ENCODE measurements at regions not wholly inside any gene's neighbourhood (a gene's known extent, or its start where the extent isn't known, plus 50 kb on each side); places are given as distances from the start of the nearest gene placed in this dataset.

DNA sequence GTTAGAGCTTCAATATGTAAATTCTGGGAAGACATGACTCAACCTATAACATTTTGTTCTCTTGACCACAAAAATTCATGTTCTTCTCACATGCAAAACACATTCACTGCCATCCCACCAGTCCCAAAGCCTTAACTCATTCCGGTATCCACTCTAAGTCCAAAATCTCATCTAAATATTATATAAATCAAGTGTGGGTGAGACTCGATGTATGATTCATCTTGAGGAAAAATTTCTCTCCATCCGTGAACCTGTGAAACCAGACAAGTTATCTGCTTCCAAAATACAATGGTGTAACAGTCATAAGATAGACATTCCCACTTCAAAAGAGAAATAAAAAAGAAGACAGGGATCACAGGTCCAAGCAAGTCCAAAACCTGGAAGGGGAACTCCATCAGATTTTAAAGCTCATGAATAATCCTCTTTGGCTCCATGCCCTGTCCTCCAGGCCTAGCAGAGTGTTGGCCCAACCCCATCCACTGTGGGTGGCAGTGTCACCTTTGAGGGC, 101.3 kb downstream of the RAD51AP2 start:
- TF ChIP-seq MYC (IDR thresholded peaks at IDR 0.05; ENCODE audit: low read depth, low read length) (no peak), POLR2A (IDR thresholded peaks at IDR 0.05; ENCODE audit: extremely low read depth, insufficient read length) (no peak)
- TF ChIP-seq, protein P1, sequence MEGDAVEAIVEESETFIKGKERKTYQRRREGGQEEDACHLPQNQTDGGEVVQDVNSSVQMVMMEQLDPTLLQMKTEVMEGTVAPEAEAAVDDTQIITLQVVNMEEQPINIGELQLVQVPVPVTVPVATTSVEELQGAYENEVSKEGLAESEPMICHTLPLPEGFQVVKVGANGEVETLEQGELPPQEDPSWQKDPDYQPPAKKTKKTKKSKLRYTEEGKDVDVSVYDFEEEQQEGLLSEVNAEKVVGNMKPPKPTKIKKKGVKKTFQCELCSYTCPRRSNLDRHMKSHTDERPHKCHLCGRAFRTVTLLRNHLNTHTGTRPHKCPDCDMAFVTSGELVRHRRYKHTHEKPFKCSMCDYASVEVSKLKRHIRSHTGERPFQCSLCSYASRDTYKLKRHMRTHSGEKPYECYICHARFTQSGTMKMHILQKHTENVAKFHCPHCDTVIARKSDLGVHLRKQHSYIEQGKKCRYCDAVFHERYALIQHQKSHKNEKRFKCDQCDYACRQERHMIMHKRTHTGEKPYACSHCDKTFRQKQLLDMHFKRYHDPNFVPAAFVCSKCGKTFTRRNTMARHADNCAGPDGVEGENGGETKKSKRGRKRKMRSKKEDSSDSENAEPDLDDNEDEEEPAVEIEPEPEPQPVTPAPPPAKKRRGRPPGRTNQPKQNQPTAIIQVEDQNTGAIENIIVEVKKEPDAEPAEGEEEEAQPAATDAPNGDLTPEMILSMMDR (IDR thresholded peaks at IDR 0.05; ENCODE audit: low read depth, low read length): no peak
- TF ChIP-seq, protein P2, sequence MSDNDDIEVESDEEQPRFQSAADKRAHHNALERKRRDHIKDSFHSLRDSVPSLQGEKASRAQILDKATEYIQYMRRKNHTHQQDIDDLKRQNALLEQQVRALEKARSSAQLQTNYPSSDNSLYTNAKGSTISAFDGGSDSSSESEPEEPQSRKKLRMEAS (IDR thresholded peaks at IDR 0.05; ENCODE audit: low read depth, low read length): no peak
- no peak for DNase-seq (ENCODE audit: low read depth)
- H3K4me3 ChIP-seq (ENCODE audit: low read depth, low read length): no peak overlapping the region

DNA sequence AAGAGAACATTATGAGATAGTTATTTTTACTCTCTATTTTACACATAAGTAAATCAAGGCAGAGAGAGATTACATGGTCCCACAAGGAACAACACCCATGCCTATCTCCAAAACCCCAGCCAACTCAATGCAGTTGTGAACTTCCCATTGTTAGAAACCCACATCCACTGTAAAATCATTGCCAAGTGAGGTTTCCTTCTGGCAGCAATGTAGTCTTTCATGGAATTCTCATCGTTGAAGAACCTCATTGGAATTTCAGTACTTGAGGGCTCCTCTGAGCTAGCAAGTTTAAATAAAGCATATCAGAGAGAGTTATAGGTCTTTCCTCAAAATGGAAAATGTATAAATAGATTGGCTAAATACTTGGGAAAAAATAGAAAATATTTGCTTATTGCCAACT, 105.2 kb downstream of the RAD51AP2 start:
- TF ChIP-seq POLR2A (IDR thresholded peaks at IDR 0.05; ENCODE audit: extremely low read depth, insufficient read length) (no peak), MYC (IDR thresholded peaks at IDR 0.05; ENCODE audit: low read depth, low read length) (no peak)
- TF ChIP-seq, protein P1 (IDR thresholded peaks at IDR 0.05; ENCODE audit: low read depth, low read length): no peak
- TF ChIP-seq, protein P2 (IDR thresholded peaks at IDR 0.05; ENCODE audit: low read depth, low read length): no peak
- no peak overlapping the region for H3K4me3 ChIP-seq (ENCODE audit: low read depth, low read length)

DNA sequence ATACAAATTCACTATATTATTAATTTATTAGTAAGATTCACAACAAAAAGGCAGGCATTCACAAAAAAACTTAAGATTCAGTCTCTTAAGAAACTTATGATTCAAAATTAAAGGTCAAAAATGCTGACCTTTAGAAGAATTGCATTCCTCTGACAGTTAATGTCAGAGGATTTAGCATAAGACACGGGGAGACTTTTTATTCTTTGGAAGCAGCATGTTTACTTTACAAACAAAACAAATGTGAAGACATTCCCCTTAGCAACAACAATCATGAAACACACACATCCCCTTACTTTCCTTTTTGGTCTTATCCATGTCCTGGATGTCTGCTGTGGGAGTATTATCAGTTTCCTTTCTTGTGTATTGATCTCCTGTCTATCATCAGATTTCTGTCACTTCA, 117.1 kb downstream of the RAD51AP2 start:
- no peak for DNase-seq (ENCODE audit: low read depth)
- TF ChIP-seq, protein P2 (IDR thresholded peaks at IDR 0.05; ENCODE audit: low read depth, low read length): no peak
- TF ChIP-seq, protein P1 (IDR thresholded peaks at IDR 0.05; ENCODE audit: low read depth, low read length): no peak
- TF ChIP-seq POLR2A (IDR thresholded peaks at IDR 0.05; ENCODE audit: extremely low read depth, insufficient read length): no peak
- no peak for TF ChIP-seq MYC (IDR thresholded peaks at IDR 0.05; ENCODE audit: low read depth, low read length)
- H3K4me3 ChIP-seq (ENCODE audit: low read depth, low read length): no peak overlapping the region

More for the DNA sequence above, 105.2 kb downstream of the RAD51AP2 start:
- DNase-seq (ENCODE audit: low read depth): no peak

DNA sequence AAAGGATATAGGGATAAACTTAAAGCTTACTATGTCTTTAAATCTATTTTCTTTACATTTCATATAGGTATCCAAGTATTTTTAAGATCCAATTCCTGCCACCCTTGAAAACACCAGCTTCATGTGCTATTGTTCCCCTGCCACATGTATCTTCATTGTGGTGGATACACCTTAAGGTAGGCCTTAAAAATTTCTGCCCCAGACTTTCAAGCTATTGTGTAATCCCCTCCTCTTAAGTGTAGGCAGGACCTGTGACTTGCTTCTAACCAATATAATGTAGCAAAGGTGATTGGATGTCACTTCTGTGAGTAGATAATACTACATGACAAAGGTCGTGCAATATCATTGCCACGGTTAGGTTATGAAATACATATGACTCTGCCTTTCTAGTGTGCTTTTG, 119.5 kb downstream of the RAD51AP2 start:
- no peak for DNase-seq (ENCODE audit: low read depth)
- TF ChIP-seq, protein P2 (IDR thresholded peaks at IDR 0.05; ENCODE audit: low read depth, low read length): no peak
- no peak for TF ChIP-seq MYC (IDR thresholded peaks at IDR 0.05; ENCODE audit: low read depth, low read length)
- TF ChIP-seq POLR2A (IDR thresholded peaks at IDR 0.05; ENCODE audit: extremely low read depth, insufficient read length): no peak
- TF ChIP-seq, protein P1 (IDR thresholded peaks at IDR 0.05; ENCODE audit: low read depth, low read length): no peak
- H3K4me3 ChIP-seq (ENCODE audit: low read depth, low read length): no peak overlapping the region

DNA sequence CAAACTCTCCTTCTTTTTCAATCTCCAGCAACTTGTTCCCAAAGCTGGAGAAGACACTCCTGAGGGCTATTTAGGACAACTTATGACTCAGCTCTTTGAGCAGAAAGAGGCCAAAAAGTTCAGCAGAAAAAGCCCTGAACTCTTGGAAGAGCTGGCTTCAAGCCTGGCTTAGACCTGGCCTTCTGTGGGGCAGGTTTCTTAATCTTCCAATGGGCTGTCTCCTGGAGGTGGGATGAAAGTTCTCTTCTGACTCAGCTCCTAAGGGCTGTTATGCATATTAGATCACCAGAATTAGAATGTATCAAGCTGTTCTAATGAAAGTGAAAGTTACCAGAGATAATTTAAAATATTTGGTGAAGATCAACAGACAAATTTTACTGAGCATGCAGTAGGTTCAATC, 129.4 kb downstream of the RAD51AP2 start:
- TF ChIP-seq, protein P2 (IDR thresholded peaks at IDR 0.05; ENCODE audit: low read depth, low read length): no peak
- TF ChIP-seq, protein P1 (IDR thresholded peaks at IDR 0.05; ENCODE audit: low read depth, low read length): no peak
- no peak for TF ChIP-seq POLR2A (IDR thresholded peaks at IDR 0.05; ENCODE audit: extremely low read depth, insufficient read length)
- no peak for TF ChIP-seq MYC (IDR thresholded peaks at IDR 0.05; ENCODE audit: low read depth, low read length)
- DNase-seq (ENCODE audit: low read depth): no peak
- H3K4me3 ChIP-seq (ENCODE audit: low read depth, low read length): no peak overlapping the region
